Panc1 (cell line): ENCODE measurements at regions not wholly inside any gene's neighbourhood (a gene's known extent, or its start where the extent isn't known, plus 50 kb on each side); places are given as distances from the start of the nearest gene placed in this dataset.

Experiments used
- CTCF ChIP-seq: fragments of 450-650 bp; IDR thresholded peaks from 2 replicates; pipeline ENCODE4 v1.5.1; 2017; ENCODE audit warnings: mild to moderate bottlenecking
- POLR2AphosphoS5 ChIP-seq: IDR thresholded peaks from 2 replicates; pipeline ENCODE4 v1.6.1; 2012; ENCODE audit warnings: mild to moderate bottlenecking, low read depth, low read length, moderate library complexity
- TCF7L2 ChIP-seq: IDR thresholded peaks from 2 replicates; pipeline ENCODE4 v1.6.1; 2011; ENCODE audit warnings: mild to moderate bottlenecking, low read depth, low read length, inconsistent platforms
- TF ChIP-seq, protein P1 (sequence below), 2 experiments: IDR thresholded peaks; 2 replicates each; pipeline ENCODE4 v1.6.1; 2011 to 2012; ENCODE audit warnings: low read depth in 2 of 2, control low read depth in 1 of 2, low read length in 1 of 2, mild to moderate bottlenecking in 1 of 2, moderate library complexity in 1 of 2; ENCODE audit not compliant: insufficient read depth in 1 of 2

GRCh38 chr2:219991116-219991515 lies 363.7 kb downstream of the SLC4A3 start:
- no peak for TF ChIP-seq CTCF
- TF ChIP-seq, protein P1, sequence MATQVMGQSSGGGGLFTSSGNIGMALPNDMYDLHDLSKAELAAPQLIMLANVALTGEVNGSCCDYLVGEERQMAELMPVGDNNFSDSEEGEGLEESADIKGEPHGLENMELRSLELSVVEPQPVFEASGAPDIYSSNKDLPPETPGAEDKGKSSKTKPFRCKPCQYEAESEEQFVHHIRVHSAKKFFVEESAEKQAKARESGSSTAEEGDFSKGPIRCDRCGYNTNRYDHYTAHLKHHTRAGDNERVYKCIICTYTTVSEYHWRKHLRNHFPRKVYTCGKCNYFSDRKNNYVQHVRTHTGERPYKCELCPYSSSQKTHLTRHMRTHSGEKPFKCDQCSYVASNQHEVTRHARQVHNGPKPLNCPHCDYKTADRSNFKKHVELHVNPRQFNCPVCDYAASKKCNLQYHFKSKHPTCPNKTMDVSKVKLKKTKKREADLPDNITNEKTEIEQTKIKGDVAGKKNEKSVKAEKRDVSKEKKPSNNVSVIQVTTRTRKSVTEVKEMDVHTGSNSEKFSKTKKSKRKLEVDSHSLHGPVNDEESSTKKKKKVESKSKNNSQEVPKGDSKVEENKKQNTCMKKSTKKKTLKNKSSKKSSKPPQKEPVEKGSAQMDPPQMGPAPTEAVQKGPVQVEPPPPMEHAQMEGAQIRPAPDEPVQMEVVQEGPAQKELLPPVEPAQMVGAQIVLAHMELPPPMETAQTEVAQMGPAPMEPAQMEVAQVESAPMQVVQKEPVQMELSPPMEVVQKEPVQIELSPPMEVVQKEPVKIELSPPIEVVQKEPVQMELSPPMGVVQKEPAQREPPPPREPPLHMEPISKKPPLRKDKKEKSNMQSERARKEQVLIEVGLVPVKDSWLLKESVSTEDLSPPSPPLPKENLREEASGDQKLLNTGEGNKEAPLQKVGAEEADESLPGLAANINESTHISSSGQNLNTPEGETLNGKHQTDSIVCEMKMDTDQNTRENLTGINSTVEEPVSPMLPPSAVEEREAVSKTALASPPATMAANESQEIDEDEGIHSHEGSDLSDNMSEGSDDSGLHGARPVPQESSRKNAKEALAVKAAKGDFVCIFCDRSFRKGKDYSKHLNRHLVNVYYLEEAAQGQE (IDR thresholded peaks at IDR 0.05; ENCODE audit: insufficient read depth in 1 of 2, low read depth in 2 of 2, low read length in 1 of 2), result no peak
- TF ChIP-seq POLR2AphosphoS5, result no peak
- TF ChIP-seq TCF7L2, result no peak
